B cell (primary cell): ENCODE measurements at regions not wholly inside any gene's neighbourhood (a gene's known extent, or its start where the extent isn't known, plus 50 kb on each side); places are given as distances from the start of the nearest gene placed in this dataset.

ENCODE experiments used
- ATAC-seq: fragments of 200-7000 bp; cut with Tn5 transposase; one replicate; pipeline ENCODE4 v1.10.0; 2021; ENCODE audit warnings: low read depth, mild to moderate bottlenecking, moderate number of reproducible peaks, moderate library complexity
- CTCF ChIA-PET: fragments of 350-600 bp; sonication (Branson Sonifier 250); formaldehyde crosslinking; loops from one replicate; lab custom pipeline; 2021; ENCODE audit warnings: antibody characterized with exemption, inconsistent platforms; lab: Charles Lee
- POLR2A ChIA-PET: fragments of 350-600 bp; sonication (Branson Sonifier 250); formaldehyde crosslinking; loops from one replicate; lab custom pipeline; 2021; ENCODE audit warnings: antibody characterized with exemption; lab: Charles Lee
- DNase-seq: peaks from one replicate; pipeline ENCODE4 v3.0.0; 2013
- H2AFZ ChIP-seq: 2 replicates; pipeline ENCODE4 v1.6.1; 2012; ENCODE audit warnings: mild to moderate bottlenecking, low read depth, low read length; ENCODE audit not compliant: insufficient read depth, poor library complexity, severe bottlenecking
- H3K27ac ChIP-seq, 2 donors: 1 replicate in 1 of 2; 2 replicates in 1 of 2; pipeline ENCODE4 v1.5.1; 2012 to 2013; ENCODE audit warnings: low read length in 2 of 2, mild to moderate bottlenecking in 2 of 2, moderate library complexity in 1 of 2
- H3K27me3 ChIP-seq, 4 experiments: fragments of 200-600 bp in 1 of 4; sonication (generic) in 1 of 4; replicated peaks in 1 of 4; 1 replicate in 2 of 4; 2 replicates in 2 of 4; pipeline versions ENCODE4 v1.6.1 to v1.7.0; 2013 to 2016; ENCODE audit warnings: low read length in 3 of 4, mild to moderate bottlenecking in 2 of 4, mixed read lengths in 1 of 4, moderate library complexity in 1 of 4; ENCODE audit not compliant: insufficient read depth in 4 of 4, control insufficient read depth in 3 of 4; ENCODE audit errors: control extremely low read depth in 1 of 4
- H3K36me3 ChIP-seq, 2 experiments: replicated peaks in 1 of 2; 1 replicate in 1 of 2; 2 replicates in 1 of 2; pipeline versions ENCODE4 v1.6.1 to v1.7.1; 2013; ENCODE audit warnings: low read length in 1 of 2; ENCODE audit not compliant: insufficient read depth in 2 of 2, control insufficient read depth in 1 of 2; ENCODE audit errors: control extremely low read depth in 1 of 2, extremely low read depth in 1 of 2
- H3K4me1 ChIP-seq, 2 donors: fragments of 200-600 bp in 1 of 2; sonication (generic) in 1 of 2; 1 replicate in 1 of 2; 2 replicates in 1 of 2; pipeline versions ENCODE4 v1.5.1 to v1.6.1; 2013 to 2017; ENCODE audit warnings: low read length in 2 of 2; ENCODE audit not compliant: control insufficient read depth in 2 of 2, insufficient read depth in 2 of 2
- H3K4me2 ChIP-seq: replicated peaks from 2 replicates; pipeline ENCODE3; 2012; ENCODE audit warnings: mild to moderate bottlenecking, low read depth, low read length; ENCODE audit not compliant: poor library complexity, severe bottlenecking
- H3K4me3 ChIP-seq, 5 experiments: fragments of 200-600 bp in 1 of 5; sonication (generic) in 1 of 5; 1 replicate in 3 of 5; 2 replicates in 2 of 5; pipeline versions ENCODE4 v1.5.1 to v1.7.0; 2011 to 2016; ENCODE audit warnings: low read length in 4 of 5, mild to moderate bottlenecking in 4 of 5, low read depth in 2 of 5, control low read depth in 1 of 5, moderate library complexity in 1 of 5; ENCODE audit not compliant: insufficient read depth in 1 of 5; ENCODE audit errors: control extremely low read depth in 1 of 5, extremely low read depth in 1 of 5
- H3K79me2 ChIP-seq: fragments of 200-600 bp; sonication (generic); one replicate; pipeline ENCODE4 v1.6.0; 2016; ENCODE audit warnings: low read length; ENCODE audit not compliant: control insufficient read depth, insufficient read depth
- H3K9ac ChIP-seq: fragments of 200-600 bp; sonication (generic); 2 replicates; pipeline ENCODE4 v1.6.1; 2017; ENCODE audit warnings: mild to moderate bottlenecking, low read length, moderate library complexity
- H3K9me3 ChIP-seq, 3 donors: one replicate each; pipeline versions ENCODE4 v1.6.1 to v1.7.1; 2013; ENCODE audit warnings: low read length in 2 of 3; ENCODE audit not compliant: control insufficient read depth in 2 of 3, insufficient read depth in 1 of 3; ENCODE audit errors: control extremely low read depth in 1 of 3
- H4K20me1 ChIP-seq: 2 replicates; pipeline ENCODE4 v1.6.0; 2012; ENCODE audit warnings: mild to moderate bottlenecking, low read length; ENCODE audit not compliant: insufficient read depth, control insufficient read depth, poor library complexity, severe bottlenecking
- H3K27ac Mint-ChIP-seq: one replicate; pipeline ENCODE4 v1.8.0; 2021; ENCODE audit warnings: mixed read lengths
- H3K27me3 Mint-ChIP-seq: one replicate; pipeline ENCODE4 v1.8.0; 2021; ENCODE audit warnings: mixed read lengths
- H3K4me1 Mint-ChIP-seq: one replicate; pipeline ENCODE4 v1.8.0; 2021; ENCODE audit warnings: mixed read lengths
- H3K4me3 Mint-ChIP-seq: one replicate; pipeline ENCODE4 v1.8.0; 2021; ENCODE audit warnings: mixed read lengths
- H3K9me3 Mint-ChIP-seq: one replicate; pipeline ENCODE4 v1.8.0; 2022; ENCODE audit warnings: mixed read lengths; ENCODE audit not compliant: insufficient read depth
- CTCF ChIP-seq: fragments of 200-600 bp; IDR thresholded peaks from one replicate; pipeline ENCODE4 v1.8.0; 2022; ENCODE audit warnings: antibody characterized with exemption, mild to moderate bottlenecking
- EZH2 ChIP-seq: IDR thresholded peaks from 2 replicates; pipeline ENCODE4 v1.6.1; 2012; ENCODE audit warnings: borderline replicate concordance, low read depth, mild to moderate bottlenecking, moderate library complexity, low read length; ENCODE audit not compliant: insufficient read depth, poor library complexity, severe bottlenecking
- WGBS: methylation state at CpG from one replicate; pipeline ENCODE4 v1.1.5; 2013; ENCODE audit warnings: missing lambda C conversion rate; ENCODE audit not compliant: insufficient coverage; 5-methylcytosine and 5-hydroxymethylcytosine counted together
- intact Hi-C: fragments of 100-400 bp; cut with micrococcal nuclease; formaldehyde crosslinking; loops from one replicate; pipeline ENCODE4 v1.10.0; 2022

GRCh38 chr13:90547272-90547790 is 800.2 kb upstream of the MIR17HG start:
- WGBS: 100% methylated on average over 1 of the region's 2 CpGs
- ChIA-PET CTCF (no interaction called here), POLR2A (no interaction called here)
- DNase-seq (no peak), ATAC-seq (no peak)
- Histone ChIP-seq H3K36me3 (no peaks in the 10 kb centered on the region), H3K27ac (no peak overlapping the region), H3K4me3 (no peak overlapping the region), H3K79me2 (no peaks in the 10 kb centered on the region), H3K4me2 (no peak overlapping the region), H4K20me1 (no peaks in the 10 kb centered on the region), H2AFZ (no peak overlapping the region), H3K9ac (no peak overlapping the region), H3K27me3 (no peaks in the 10 kb centered on the region), H3K9me3 (peaks cover 0 to 14% (median 4%) of the 10 kb centered on the region in 3 donors), H3K4me1 (no peaks in the 10 kb centered on the region)
- Mint-ChIP-seq H3K4me1 (no peaks in the 10 kb centered on the region), H3K4me3 (no peak overlapping the region), H3K27me3 (no peaks in the 10 kb centered on the region), H3K9me3 (peaks cover 14% of the 10 kb centered on the region), H3K27ac (no peak overlapping the region)
- intact Hi-C loops: no loop called here
- no peak for TF ChIP-seq CTCF
- TF ChIP-seq EZH2: no peak

- POLR2A ChIA-PET: no interaction called here
- intact Hi-C loops: no loop called here
Measured at GRCh38 chr13:90551253-90551652, 796.2 kb upstream of the MIR17HG start.

More at GRCh38 chr13:90551253-90551652, 796.2 kb upstream of the MIR17HG start:
- Mint-ChIP-seq H3K27ac (no peak overlapping the region), H3K4me3 (no peak overlapping the region), H3K9me3 (peaks cover 14% of the 10 kb centered on the region), H3K27me3 (no peaks in the 10 kb centered on the region), H3K4me1 (no peaks in the 10 kb centered on the region)
- H3K4me1 ChIP-seq: no peaks in the 10 kb centered on the region
- ATAC-seq (no peak), DNase-seq (no peak)
- no peak overlapping the region for H2AFZ ChIP-seq
- H3K79me2 ChIP-seq: no peaks in the 10 kb centered on the region
- no peak overlapping the region for H3K9ac ChIP-seq
- no peak overlapping the region for H3K4me3 ChIP-seq
- no peaks in the 10 kb centered on the region for H3K36me3 ChIP-seq
- peaks cover 0 to 8% (median 5%) of the 10 kb centered on the region in 3 donors for H3K9me3 ChIP-seq
- H3K4me2 ChIP-seq: no peak overlapping the region
- no peaks in the 10 kb centered on the region for H3K27me3 ChIP-seq
- no peak overlapping the region for H3K27ac ChIP-seq
- H4K20me1 ChIP-seq: no peaks in the 10 kb centered on the region
- no CpG with 5 or more reads among the region's 3 CpGs for WGBS
- CTCF ChIA-PET: no interaction called here
- TF ChIP-seq CTCF: no peak
